Erythroblast (primary cell): ENCODE measurements at regions not wholly inside any gene's neighbourhood (a gene's known extent, or its start where the extent isn't known, plus 50 kb on each side); places are given as distances from the start of the nearest gene placed in this dataset.

Experiments used
- GATA1 ChIP-seq: IDR thresholded peaks from 2 replicates; pipeline ENCODE4 v1.6.1; 2011; ENCODE audit warnings: low read depth, mild to moderate bottlenecking, control low read depth, low read length, moderate library complexity
- POLR2A ChIP-seq: IDR thresholded peaks from 2 replicates; pipeline ENCODE4 v1.6.1; 2011; ENCODE audit warnings: mild to moderate bottlenecking, low read length

DNA sequence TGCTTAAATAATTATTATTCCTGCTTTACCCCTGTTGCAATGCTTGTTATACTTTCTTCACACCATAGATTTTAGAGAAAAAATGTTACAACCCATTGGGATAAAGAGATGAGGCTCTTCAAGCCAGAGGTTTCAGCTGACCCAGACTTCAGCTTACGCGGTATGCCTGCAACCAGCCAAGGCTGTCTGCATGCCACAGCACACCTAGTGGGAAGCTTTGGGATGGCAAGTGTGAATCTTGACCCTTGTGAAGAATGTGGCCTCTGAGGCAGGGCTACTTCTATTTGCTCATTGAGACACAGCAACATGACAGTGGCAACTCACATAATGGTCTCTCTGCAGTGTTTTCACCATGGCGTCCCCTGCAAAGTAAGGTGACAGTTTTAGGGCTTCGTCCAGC is 193.9 kb upstream of the PIRT start:
- no peak for TF ChIP-seq POLR2A
- no peak for TF ChIP-seq GATA1
